HG03521 (cell line): ENCODE measurements at regions not wholly inside any gene's neighbourhood (a gene's known extent, or its start where the extent isn't known, plus 50 kb on each side); places are given as distances from the start of the nearest gene placed in this dataset.

Experiments used
- ATAC-seq: cut with Tn5 transposase; IDR thresholded peaks from one replicate; pipeline ENCODE4 v1.9.1; 2021; ENCODE audit warnings: mild to moderate bottlenecking, moderate library complexity; ENCODE audit not compliant: unreplicated experiment

DNA sequence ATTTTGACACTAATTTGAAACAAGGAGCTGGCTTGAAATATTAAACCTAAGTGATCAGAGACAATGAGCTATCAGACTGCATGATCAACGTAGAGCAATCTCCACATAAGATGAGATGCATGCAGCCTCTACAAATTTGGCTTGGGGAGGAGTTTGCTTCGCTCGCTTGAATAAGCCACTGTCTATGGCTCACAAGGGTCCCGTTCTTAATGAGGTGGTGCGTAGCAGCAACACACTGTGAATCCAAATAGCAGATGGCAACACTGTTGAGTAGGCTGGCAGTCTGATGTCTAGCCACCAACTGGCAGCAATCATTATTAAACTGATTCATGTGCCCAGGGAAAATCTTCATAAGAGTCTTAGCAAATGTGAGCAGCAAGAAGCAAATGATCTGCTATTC lies 125.4 kb upstream of the CCDC54 start:
- no peak for ATAC-seq

DNA sequence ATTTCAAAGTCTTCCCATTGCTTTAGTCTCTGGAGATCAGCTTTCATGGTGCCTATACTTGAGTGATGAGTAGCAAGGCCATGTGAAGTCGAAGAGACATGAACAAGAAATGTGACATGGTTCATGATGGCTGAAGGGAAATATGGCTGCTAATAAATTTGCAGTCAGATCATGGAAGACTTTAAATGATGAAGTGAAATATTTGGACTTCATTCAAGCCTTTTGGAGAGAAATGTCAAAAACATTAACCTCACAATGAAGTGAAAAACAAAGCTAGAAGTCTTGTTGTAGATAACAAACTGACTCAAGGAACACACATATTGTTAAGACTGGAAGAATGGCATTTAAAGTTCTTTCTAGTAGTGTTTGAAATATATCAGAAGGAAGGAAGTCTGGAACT lies 120.3 kb upstream of the CCDC54 start:
- ATAC-seq: no peak

DNA sequence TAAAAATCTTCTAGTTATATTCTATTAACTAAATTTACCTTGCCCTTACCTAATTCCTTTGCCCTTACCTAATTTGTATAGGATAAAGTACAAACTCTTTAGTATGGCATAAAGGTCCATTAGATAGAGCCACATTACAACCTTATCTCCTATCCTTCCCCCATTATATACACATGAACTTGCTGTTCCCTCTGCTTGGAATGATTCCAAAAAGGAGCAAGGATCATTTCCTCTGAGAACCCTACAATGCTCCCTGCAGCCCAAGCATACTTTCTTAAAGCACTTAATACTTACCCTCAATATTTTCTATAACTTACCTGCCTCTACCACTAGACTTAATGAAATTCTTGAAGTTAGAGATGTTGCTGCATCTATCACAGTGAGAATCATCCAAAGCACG lies 118.9 kb upstream of the CCDC54 start:
- ATAC-seq: no peak

DNA sequence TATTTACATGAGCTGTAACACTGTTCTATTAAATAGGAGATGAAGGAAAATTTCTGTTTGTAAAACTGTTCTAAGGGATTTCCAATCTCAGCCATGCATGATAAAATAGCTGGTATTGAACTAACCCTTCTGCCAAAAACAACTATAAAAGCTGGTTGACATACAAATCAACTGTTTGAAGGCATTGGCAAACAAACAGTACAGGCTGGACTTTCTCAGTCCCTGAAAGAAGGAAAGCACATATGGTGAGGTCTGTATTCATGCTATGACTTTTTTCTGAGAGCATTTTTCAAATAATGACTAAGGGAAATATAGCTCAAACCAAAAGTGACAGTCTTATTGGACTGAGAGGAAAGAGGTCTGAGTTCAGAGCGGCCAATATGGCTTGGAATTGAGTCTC lies 117.0 kb upstream of the CCDC54 start:
- no peak for ATAC-seq

DNA sequence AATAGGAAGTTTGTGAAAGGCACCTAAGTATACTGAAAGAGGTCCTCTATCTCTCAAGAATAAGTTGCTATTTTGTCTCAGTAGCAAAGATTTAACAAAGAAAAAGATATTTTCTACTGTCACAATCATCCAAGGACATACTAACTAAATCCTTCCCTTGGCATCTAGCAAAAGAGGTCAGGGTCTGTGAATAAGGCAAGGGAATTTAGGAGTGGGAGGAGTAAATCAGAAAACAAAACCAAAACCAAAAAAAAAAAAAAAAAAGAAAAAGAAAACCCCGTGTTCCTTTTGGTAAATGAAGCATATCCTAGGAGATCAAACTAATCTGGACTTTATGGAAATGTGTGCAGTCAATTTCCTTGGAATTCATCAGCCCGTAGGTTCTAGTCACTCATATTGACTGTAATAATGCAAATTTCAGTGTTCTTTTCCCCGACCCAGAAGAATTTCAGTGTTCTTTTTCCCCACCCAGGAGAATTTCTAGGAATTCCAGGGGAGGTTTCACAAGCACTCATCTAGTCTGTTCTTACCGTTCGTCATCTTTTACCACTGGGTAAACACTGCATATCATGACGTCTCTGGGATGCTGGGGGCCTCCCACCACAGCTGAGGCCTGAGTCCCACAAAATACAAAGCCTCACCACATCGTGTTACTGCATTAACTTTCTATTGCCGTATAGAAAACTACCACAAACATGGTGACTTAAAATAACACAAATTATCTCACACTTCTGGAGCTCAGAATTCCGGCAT lies 113.8 kb upstream of the CCDC54 start:
- ATAC-seq: no peak

DNA sequence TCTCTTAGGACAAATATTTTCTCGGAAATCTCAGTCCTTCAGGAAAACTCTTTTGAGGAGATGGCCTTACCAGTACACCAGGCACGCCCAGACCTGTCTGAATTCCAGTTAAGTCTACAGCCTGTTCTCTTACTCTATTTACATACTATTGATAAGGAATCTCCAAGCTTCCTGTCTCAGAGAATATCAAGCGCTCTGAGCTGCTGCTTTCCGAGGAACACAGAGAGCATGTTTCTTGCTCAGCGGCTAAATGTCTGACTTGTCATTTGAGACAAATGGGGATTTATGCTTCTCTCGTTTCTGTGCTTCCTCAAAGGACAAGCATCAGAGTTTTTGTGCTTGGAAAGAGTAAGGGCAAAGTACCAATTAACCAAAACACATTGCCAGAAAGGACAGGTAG lies 112.4 kb upstream of the CCDC54 start:
- no peak for ATAC-seq

DNA sequence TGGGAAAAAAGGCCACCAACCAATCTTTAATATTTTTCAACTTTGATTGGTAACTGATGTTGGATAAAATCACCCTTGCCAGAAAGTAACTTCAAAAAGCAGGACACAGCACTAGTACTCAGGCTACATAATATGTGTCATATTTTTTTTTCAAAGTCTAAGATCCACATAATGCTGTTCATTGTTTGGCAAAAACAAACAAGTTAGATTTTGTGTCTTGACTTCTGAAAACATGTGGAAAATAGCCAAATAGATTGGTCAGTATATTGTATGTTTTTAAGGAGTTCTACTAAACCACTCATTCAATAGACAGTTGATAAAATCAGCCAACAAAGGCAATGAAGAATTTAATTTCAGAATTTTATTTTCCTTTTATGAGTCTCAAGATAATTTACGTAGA lies 111.7 kb upstream of the CCDC54 start:
- ATAC-seq: no peak

DNA sequence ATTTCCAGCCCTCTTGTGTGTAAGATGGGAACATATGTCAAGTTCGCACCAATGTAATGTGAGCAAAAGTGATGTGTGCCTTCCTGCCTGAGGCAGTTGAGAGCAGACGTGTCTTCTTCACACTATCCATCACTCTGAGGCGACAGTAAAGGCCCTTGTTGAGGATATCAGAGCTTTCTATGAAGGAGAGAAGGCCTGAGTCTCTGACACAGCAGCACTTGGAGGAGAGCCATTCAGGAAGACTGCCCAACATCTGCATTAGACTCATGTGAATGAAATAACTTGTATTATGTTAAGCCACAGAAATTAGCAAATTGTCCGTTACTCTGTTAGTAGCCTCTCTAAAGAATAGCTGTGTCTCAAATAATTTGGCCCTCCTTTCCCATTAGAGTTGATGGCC lies 108.8 kb upstream of the CCDC54 start:
- no peak for ATAC-seq

DNA sequence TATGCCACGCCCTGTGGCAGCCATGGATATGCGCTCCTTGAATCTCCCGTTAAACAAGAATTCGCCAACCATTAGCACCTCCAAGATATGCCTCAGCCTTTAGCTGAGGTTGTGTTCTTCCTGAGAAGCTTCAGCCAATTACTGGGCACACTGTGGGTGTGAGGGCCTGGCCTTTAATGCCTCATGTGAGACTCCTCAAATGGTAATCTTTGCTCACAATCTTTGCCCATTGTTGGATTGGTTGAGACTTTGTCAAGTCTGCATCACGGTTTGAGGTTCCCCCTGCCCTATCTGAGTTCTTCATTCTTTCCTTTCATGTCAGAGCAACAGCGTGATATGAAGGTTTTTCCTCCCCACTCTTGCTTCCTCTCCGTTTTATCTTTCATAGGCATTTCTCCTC lies 108.1 kb upstream of the CCDC54 start:
- no peak for ATAC-seq

DNA sequence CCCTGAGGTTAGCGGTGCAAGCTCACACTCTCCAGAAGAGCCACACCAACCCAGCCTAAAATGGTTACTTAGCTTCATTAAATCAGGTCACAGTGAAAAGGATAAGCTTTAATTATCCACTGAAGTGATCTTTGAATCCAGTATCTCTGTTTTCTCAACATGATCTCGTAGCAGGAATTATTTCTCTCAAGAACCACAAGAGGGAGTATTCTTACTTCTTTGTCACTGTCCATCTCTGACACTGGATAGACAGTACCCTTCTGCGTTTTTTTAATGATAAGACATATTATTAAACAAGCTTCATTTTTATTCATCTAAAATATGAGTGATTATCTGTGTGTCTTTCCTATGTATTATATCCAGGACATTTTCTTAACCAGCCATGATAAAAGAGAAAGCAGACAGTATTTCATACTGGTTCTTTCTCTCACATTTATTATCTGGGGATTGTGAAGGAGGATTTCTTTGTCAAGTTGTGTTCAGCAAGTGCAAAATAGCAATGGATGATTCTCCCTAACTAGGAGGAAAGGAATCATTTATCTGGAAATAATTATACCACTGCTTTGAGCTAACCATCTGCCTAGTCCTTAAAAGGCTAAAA lies 105.4 kb upstream of the CCDC54 start:
- peak; percentile 59 for ATAC-seq

DNA sequence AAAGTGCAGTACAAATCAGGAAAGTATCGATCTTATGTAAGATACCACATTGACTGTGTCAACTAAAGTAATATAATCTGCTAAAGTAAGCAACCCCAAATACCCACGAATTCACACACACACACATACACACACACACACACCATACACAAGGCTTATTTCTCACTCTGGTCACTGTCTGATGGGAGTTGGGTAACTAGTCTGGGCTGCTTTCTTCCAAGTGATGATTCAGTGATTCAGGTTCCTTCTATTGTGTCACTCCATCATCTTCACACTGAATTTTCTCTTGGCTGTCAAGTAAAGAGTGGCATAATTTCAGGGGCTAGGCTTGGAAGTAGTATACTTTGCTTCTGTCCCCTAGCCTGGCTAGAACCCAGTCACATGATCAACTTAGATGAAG lies 104.8 kb upstream of the CCDC54 start:
- ATAC-seq: no peak

DNA sequence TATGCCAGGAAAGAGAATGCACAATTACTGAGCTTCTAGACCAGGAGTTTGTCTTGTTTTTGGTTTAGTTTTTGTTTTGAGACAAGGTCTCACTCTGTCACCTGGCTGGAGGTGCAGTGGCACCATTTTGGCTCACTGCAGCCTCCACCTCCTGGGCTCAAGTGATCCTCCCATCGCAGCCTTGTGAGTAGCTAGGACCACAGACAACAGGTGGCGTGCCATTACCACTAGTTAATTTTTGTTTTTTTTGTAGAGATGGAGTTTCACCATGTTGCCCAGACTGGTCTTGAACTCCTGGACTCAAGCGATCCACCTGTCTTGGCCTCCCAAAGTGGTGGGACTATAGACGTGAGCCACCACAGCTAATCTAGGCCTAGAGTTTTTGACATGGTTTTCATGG lies 104.4 kb upstream of the CCDC54 start:
- ATAC-seq: no peak

DNA sequence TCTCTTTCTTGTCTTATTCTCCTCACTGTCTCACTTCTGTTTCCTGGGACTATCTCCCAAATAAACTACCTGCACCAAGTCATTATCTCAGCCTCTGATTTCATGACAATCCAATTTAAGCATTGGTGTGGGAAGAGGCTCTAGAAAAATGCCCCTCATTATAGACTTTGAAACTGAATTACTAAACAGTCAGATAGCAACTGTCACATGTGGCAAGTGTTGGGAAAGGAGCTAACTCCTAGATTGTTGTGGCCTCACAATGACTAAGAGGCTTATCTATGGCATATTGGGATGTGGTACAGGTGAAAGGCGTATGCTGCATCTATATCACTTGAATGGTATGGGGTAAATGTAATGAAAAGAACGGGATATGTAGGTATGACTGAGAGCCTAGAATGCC lies 103.5 kb upstream of the CCDC54 start:
- no peak for ATAC-seq

DNA sequence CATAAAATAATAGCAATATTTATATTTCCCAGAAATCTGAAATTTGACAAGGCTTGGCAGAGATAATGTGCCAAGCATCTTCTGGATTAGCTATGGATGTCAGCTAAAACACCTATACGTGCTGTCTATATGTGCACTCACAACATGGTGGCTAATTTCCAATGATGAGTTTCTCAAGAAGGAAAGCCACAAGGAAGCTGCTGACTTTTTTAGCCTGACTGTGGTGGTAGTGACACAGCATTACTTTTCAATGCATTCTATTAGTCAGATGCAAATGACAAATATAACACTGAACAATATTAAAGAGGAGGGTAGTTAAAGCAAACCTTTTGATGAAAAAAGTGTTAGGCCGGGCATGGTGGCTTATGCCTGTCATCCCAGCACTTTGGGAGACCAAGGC lies 101.7 kb upstream of the CCDC54 start:
- ATAC-seq: no peak

DNA sequence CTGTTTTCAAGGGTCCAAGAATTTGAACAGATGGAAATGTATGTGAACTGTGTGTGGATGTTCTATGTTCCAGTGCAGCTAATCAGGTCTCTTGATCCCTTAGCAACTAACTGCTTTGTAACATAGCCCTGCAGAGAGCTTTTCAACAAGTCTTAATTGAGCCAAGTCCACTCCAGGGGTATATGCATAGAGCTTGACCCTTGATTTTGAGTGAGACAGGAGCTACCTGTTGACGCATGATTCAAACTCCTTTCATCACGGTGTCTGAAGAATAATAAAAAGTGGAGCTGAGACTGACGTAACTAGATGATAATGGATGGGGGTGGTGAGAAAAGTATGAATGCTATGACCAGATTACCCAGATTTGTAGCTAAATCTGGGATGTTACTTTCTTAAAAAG lies 93.3 kb upstream of the CCDC54 start:
- ATAC-seq: no peak

DNA sequence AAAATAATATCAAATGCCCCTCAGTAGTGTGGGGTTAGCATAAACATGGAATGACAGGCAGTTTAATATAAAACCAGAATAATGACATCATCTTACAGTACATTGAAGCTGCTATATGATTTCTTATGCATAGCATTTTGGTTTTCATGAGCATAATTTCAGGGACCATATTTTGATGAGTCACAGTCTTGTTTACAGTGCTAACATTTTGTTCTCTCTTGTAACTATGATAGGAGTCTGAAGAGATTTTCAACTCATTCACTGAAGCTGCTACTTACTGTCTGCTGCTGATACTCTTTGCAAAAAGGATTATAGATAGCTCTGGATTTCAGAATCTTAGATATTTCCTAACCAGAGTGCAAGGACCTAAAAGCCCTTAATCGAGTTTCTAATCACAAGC lies 92.6 kb upstream of the CCDC54 start:
- no peak for ATAC-seq

DNA sequence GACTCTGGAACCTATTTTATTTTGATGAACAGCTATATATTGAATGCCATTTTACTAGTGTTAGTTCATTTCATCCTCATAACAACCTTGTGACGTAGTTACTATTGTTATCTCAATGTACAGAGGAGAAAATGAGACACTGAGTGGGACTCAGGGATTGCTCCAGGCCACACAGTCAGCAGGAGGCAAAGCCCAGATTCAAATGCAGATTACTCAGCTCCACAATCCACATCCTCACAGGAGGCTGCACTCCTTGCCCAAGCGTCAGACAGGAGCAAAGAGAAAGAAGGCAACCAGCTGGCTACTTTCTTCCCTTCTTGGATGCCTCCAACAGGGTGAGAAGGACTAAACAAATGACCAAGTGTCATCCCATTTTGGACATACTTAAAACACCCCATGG lies 92.0 kb upstream of the CCDC54 start:
- no peak for ATAC-seq

DNA sequence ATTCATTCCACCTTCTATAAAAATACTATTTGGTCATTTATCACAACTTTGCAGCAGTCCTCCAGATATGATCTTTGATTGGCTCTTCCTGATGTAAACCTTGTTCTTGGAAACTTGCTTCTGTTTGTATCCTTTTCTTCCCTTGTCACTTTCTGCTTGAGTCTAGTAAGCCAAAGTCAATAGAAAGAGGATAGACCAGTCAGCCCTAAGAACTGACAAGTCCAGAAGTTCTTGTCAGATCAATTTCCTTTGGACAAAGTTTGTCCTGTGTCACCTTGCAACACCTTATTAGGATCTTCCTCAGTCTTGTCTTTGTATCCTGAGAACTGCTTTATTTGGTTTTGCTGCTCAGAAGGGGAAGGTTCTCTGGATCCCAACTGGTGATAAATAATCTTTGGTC lies 87.9 kb upstream of the CCDC54 start:
- no peak for ATAC-seq

DNA sequence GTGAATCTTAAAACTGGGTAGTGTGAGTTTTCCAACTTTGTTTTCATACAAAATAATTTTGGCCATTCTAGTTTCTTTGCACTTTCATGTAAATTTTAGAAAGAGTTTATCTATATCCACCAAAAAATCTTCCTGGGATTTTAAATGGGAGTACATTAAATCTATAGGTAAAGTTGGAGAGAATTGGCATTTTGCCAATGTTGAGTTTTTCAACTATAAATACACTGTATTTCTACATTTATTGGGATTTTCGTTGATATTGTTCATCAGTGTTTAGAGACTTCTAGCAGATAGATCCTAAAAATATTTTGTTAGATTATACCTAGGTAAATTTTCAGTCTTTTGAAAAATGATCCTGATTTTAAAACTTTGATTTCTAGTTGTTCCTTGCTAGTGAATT lies 83.1 kb upstream of the CCDC54 start:
- ATAC-seq: no peak

DNA sequence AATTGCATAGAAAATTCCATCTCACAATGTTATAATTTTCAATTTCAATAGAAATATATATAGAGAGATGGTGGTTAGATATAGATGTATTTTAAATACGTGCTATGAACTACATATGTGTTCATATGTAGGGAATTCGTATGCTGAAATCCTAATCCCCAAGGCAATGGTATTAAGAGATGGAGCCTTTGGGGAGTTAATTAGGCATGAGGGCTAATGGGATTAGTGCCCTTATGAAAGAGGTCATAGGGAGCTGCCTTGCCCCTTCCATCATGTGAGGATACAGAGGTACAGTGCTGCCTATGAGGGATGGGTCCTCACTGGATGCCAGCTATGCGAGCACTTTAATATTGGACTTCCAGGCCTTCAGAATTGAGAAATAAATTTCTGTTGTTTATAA lies 79.6 kb upstream of the CCDC54 start:
- no peak for ATAC-seq

DNA sequence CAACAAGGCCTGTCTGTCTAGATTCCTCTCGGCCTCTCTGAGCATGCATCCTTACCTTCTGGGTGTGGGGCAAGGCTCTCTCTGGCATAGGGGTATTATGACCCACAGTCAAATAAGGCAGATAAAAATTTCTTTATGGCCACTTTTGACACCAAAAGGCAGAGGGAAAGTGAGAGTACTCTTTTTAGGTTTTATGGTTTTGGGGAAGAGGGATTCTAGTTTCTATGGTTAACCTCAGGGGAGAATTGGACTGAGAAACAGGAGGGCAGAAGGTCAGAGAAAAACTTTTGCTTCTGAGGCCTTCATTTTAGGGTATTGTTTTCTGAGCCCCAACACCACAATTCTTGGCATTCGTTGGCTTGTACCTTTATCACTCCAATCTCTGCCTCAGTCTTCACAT lies 70.0 kb upstream of the CCDC54 start:
- ATAC-seq: no peak

DNA sequence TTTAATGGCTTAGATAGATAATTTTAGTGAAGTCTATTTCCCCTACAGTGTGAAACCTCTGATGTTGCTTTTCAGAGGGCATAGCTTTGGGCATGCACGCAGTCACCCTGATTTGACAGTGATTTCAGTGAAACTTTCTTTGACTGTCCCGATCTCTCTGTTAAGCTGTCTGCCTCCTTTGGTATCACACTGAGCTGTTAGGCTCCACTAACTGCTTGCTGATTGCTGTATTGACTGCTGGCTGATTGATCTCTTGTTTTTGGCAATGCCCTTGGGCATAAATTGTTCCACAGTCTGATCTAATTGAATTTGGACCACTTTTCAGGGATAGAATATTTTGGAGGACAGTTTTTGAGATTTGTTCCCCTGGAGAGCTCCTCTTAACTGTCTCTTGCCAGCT lies 68.5 kb upstream of the CCDC54 start:
- ATAC-seq: no peak

DNA sequence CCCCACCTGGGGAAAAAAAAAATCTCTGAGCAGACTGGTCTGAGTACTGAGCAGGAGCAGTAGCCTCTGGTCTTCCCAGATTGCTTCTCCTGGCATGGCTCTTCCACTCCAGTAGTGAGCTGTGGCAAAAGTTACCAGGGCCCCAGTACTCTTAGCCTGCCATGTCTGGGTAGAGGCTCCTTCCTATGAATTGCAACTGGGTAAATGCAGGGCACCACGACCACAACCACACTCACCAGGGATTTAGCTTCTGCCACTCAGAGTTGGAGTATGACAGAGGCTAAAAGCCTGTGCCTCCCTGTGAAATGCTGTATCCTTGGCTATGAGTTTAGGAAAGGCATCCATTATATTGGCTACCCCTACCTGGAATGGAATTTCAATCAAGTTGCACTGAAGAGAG lies 67.9 kb upstream of the CCDC54 start:
- ATAC-seq: no peak
